GM13976 (cell line): ENCODE measurements at regions not wholly inside any gene's neighbourhood (a gene's known extent, or its start where the extent isn't known, plus 50 kb on each side); places are given as distances from the start of the nearest gene placed in this dataset.
"Not testable (repeated sequence)": the region's sequence is repeated elsewhere in the genome, so short reads cannot be mapped to it uniquely, and the experiment has no call there.

Source experiments
- DNase-seq: peaks from one replicate; pipeline ENCODE4 v3.0.0; 2012; ENCODE audit warnings: low spot score
- in situ Hi-C: fragments of 300-500 bp; cut with MboI; formaldehyde crosslinking; loops from one replicate; pipeline ENCODE4 v1.12.0; 2022; ENCODE audit warnings: low sequenced_read_pairs, mixed read lengths, inconsistent platforms; ENCODE audit not compliant: unreplicated experiment
- TF ChIP-seq, protein P1 (sequence below): IDR thresholded peaks from 2 replicates; pipeline ENCODE4 v1.5.1; 2012; ENCODE audit warnings: borderline replicate concordance, mild to moderate bottlenecking; ENCODE audit not compliant: insufficient read depth; ENCODE audit errors: extremely low read depth, missing control alignments, control extremely low read depth

DNA sequence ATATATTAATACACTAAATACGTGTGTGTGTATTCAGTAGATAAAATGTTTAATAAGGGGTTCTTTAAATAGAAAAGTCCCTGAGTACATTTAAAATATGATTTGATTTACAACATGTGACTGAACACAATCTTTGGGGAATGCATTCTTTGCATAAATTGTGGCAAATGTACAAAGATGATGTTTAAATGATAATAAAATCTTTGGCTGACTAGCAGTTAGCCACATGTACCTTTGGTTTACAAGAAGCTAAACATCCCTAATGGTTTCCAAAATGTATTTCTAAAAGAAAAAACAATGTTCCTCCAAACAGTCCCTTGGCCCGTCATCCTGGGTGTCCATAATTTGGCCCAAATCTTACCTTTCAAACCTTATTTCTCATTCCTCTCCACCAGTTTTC is 106.4 kb upstream of the MARK1 start:
- in situ Hi-C loops, result no loop called here
- TF ChIP-seq, protein P1, sequence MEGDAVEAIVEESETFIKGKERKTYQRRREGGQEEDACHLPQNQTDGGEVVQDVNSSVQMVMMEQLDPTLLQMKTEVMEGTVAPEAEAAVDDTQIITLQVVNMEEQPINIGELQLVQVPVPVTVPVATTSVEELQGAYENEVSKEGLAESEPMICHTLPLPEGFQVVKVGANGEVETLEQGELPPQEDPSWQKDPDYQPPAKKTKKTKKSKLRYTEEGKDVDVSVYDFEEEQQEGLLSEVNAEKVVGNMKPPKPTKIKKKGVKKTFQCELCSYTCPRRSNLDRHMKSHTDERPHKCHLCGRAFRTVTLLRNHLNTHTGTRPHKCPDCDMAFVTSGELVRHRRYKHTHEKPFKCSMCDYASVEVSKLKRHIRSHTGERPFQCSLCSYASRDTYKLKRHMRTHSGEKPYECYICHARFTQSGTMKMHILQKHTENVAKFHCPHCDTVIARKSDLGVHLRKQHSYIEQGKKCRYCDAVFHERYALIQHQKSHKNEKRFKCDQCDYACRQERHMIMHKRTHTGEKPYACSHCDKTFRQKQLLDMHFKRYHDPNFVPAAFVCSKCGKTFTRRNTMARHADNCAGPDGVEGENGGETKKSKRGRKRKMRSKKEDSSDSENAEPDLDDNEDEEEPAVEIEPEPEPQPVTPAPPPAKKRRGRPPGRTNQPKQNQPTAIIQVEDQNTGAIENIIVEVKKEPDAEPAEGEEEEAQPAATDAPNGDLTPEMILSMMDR, result no peak

DNA sequence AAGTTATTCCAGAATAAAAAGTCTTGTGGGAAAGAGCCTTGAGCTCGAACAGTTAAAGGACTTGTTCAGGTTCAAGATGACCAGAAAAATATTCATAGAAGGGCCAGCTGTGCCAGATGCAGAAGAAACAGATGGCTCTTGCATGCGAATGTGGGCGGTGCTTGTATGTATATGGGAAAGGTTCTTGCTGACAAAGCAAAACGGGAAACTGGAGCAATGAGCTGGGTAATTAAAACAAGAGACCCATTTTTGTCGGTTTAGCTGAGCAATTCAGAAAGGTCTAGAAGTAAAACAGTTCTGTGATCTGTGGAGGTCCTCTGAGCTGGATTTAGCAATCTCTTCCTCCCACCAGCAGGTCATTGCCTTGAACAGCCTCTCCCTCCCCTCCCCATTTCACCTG is 107.2 kb upstream of the MARK1 start:
- DNase-seq, result no peak
- in situ Hi-C loops, result no loop called here
- TF ChIP-seq, protein P1, result no peak

More for the DNA sequence above, 106.4 kb upstream of the MARK1 start:
- DNase-seq, result no peak

DNA sequence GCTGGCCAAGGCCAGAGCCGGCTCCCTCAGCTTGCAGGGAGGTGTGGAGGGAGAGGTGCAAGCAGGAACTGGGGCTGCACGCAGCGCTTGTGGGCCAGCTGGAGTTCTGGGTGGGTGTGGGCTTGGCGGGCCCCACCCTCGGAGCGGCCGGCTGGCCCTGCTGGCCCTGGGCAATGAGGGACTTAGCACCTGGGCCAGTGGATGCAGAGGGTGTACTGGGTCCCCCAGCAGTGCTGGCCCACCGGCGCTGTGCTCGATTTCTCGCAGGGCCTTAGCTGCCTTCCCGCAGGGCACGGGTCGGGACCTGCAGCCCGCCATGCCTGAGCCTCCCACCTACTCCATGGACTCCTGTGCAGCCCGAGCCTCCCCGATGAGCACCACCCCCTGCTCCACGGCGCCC is 115.6 kb upstream of the MARK1 start:
- DNase-seq, in situ Hi-C loops: not testable (repeated sequence)

DNA sequence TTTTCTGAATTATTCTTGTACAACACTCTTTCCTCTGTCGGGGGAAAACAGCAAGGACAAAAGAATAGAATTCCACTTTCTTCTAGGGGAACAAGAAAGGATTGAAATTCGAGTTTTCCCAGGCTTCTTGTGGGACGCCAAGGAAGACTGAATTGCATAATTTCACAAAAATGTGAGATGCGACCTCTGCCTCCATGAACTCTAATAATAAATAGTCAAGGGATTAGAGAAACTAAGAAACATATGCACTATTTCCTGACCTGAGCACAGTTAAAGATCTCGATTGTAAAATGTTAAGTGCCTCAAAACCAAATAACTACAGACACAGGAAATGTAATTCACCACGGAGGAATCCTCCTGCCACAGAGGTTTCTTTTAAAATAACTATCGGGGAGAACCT is 117.3 kb upstream of the MARK1 start:
- TF ChIP-seq, protein P1, result no peak
- DNase-seq, result no peak
- in situ Hi-C loops, result no loop called here

DNA sequence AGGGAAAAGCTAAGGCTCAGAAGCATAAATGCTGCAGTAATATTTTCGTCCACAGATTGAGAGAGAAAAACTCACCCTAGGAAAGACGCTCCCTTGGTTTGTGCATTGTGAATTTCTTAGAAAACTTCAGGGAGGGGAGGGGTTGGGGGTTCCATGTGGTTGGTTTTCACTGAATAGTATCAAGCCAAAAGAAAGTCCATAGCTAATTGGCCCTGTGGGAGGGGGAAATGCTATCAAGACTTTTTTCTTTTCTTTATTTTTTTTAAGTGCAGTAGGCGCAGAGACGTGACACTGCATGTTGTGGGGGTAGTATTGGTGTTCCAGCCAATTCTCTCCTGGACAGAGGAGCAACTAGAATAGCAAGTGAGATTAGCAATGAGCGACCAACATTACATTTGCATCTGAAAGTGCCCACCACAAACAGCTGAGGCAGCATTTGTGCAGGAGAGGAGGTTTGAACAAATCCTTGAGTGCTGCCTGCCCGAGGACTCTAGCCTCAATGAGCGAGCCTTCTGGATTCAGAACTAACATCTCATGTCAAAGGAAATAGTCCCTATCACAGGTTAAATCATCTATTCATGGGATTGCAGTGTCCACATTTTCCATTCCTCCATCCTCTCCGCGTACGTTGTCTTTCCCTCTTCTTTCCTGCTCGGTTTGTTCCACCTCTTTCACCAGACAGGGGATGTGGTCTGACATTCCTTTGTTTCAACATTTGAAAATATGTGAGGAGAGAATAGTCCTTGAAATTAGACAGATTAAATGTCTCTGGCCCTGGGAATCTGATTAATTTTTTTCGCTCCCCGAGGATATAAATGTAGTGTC is 118.0 kb upstream of the MARK1 start:
- no peak for DNase-seq
- TF ChIP-seq, protein P1, result no peak
- in situ Hi-C loops, result no loop called here

DNA sequence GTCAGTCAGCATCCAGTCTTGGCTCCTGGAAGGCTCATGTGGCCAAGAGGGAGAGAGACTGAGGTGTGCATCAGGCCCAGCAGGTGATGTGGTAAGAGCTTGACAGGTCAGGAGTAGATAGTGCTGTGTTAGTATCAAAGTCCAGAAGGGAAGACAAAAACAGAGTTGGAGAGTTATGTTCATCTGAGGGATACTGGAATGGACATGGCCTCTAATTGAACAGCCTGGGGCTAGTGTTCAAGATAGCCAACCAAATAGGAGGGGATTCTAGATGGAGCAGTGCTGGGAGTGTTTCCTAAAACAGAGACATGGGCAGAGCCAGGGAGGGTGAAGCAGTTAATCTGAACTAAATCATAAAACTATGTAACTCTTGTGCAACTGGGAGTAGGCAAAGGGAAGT is 120.7 kb upstream of the MARK1 start:
- TF ChIP-seq, protein P1, result no peak
- DNase-seq, result no peak
- in situ Hi-C loops, result no loop called here

DNA sequence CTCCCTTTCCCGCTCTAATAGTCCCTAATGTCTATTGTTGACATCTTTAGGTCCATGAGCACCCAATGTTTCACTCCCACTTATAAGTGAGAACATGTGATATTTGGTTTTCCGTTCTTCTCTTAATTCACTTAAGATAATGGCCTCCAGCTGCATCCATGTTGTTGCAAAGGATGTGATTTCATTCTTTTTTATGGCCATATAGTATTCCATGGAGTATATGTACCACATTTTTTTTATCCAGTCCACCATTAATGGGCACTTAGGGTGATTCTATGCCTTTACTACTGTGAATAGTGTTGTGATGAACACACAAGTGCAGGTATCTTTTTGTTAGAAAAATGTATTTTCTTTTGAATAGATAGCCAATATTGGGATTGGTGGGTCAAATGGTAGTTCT is 126.0 kb upstream of the RAB3GAP2 start:
- in situ Hi-C loops, result no loop called here
- TF ChIP-seq, protein P1, result no peak
- DNase-seq, result no peak
